IMR-90 (cell line): ENCODE measurements at regions not wholly inside any gene's neighbourhood (a gene's known extent, or its start where the extent isn't known, plus 50 kb on each side); places are given as distances from the start of the nearest gene placed in this dataset.

ENCODE experiments used
- MAFK ChIP-seq: IDR thresholded peaks from 2 replicates; pipeline ENCODE4 v1.6.1; 2012; ENCODE audit warnings: low read depth, low read length, improper control_type of control experiment
- MAZ ChIP-seq: IDR thresholded peaks from 2 replicates; pipeline ENCODE4 v1.6.1; 2012; ENCODE audit warnings: low read depth, mild to moderate bottlenecking, low read length, improper control_type of control experiment, moderate library complexity, borderline replicate concordance
- RFX5 ChIP-seq: IDR thresholded peaks from 2 replicates; pipeline ENCODE4 v1.8.0; 2012; ENCODE audit warnings: low read depth, mild to moderate bottlenecking, low read length, moderate library complexity
- TF ChIP-seq, protein P1 (sequence below): conservative IDR thresholded peaks from 2 replicates; pipeline ENCODE4 v1.5.1; 2012; ENCODE audit warnings: mild to moderate bottlenecking, low read depth, low read length, improper control_type of control experiment

DNA sequence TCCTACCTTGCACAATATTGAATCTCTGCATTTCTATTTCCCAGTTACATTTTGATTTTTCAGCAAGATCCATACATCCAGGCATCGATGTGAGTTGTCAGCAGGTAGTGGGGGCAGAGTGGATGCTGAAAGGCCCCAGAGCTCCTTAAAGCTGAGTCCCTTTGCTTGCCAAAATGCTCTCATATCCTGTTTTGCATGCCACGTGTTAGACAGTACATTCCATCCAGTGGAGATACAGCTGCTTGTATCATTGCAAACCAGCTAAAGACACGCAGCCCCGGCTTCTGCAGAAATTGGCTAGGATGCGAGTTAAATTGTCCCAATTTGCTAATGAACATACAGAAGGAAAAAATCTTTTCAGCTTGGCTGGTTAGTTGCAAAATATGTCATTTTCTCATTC, 179.6 kb upstream of the MXRA5 start:
- TF ChIP-seq, protein P1, sequence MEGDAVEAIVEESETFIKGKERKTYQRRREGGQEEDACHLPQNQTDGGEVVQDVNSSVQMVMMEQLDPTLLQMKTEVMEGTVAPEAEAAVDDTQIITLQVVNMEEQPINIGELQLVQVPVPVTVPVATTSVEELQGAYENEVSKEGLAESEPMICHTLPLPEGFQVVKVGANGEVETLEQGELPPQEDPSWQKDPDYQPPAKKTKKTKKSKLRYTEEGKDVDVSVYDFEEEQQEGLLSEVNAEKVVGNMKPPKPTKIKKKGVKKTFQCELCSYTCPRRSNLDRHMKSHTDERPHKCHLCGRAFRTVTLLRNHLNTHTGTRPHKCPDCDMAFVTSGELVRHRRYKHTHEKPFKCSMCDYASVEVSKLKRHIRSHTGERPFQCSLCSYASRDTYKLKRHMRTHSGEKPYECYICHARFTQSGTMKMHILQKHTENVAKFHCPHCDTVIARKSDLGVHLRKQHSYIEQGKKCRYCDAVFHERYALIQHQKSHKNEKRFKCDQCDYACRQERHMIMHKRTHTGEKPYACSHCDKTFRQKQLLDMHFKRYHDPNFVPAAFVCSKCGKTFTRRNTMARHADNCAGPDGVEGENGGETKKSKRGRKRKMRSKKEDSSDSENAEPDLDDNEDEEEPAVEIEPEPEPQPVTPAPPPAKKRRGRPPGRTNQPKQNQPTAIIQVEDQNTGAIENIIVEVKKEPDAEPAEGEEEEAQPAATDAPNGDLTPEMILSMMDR: no peak
- no peak for TF ChIP-seq MAFK
- TF ChIP-seq MAZ: no peak
- no peak for TF ChIP-seq RFX5
